ENCODE measurements at regions not wholly inside any gene's neighbourhood (a gene's known extent, or its start where the extent isn't known, plus 50 kb on each side); places are given as distances from the start of the nearest gene placed in this dataset.

GRCh38 chr12:125614058-125614457, 548.8 kb downstream of the AACS start:
- TF ChIP-seq CTCF (IDR thresholded peaks at IDR 0.05) (no peak), ZFX (IDR thresholded peaks at IDR 0.05; ENCODE audit: borderline replicate concordance) (no peak)
